Stimulated activated CD4-positive, alpha-beta T cell treated with anti-CD3 and anti-CD28 coated beads, Interleukin-1b, Interleukin-23, amount 100 ng/mL, for 4 hours (primary cell): ENCODE measurements at regions not wholly inside any gene's neighbourhood (a gene's known extent, or its start where the extent isn't known, plus 50 kb on each side); places are given as distances from the start of the nearest gene placed in this dataset.
"Not testable (repeated sequence)": the region's sequence is repeated elsewhere in the genome, so short reads cannot be mapped to it uniquely, and the experiment has no call there.

ENCODE experiments used
- DNase-seq, 2 donors: peaks; one replicate each; pipeline ENCODE4 v3.0.0-alpha.2; 2020; ENCODE audit warnings: low read depth in 2 of 2

DNA sequence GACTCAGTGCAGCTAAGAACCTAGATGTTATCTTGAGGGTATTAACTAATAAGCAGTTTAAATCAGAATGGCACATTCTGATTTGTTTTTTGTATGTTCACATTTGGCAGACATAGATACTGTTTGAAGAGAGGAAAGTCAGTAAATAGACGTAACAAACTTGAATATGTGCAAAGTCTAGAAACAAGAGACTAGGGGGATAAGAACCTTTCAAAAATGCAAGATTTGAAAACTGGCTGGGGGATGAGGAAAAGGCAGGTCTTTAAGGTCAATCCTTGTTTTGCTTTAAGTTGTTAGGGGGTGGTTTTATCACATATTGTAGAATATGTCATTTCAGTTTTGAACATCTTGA, 136.5 kb downstream of the ZNF92 start:
- DNase-seq = not testable (repeated sequence)

DNA sequence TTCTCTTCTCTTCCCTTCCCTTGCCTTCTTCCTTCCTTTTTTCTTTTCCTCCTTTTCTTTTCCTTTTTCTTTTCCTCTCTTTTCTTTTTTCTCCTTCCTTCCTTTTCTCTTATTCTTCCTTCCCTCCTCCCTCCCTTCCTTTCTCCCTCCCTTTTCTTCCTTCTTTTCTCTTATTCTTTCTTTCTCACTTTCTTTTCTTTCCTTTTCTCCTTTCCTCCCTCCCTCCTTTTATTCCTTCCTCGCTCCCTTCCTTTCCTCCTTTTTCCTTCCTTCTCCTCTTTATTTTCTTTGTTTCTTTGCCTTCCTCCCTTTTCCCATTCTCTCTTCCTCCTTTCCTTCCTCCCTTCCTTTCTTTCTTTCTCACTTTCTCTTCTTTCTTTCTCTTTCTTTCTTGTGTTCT, 146.1 kb downstream of the ZNF92 start:
- DNase-seq = not testable (repeated sequence)

DNA sequence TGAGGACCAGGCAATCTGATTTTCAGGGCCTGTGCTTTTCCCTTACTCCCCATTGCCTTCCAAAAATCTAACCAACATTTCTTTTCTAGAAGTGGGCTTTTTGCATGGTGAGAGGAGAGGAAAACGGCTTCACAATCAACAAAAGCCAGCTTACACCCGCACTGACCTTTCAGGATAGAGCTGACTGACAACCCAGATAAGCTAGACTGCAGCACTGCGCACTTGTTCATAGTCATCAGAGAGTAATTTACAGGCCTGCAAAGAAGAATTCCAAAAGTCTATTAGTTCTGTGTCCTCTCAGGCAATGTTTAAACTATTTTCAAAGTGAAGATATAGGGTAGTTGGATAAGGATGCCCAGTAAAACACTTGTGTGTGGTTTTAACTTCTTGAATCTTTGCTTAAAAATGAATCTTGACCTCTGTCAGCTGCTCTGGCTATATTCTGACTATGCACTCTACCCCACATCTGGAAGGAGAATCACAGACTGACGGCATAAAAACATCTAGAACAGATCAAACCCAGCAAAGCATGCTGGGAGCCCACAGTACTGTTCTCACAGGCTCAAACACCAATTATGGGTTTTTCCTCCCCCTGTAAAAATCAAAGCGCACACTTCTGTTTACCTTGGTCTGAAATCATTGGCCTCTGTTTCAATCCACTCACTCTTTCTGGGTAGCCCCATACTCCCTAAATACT, 172.0 kb downstream of the ZNF92 start:
- not testable (repeated sequence) for DNase-seq

DNA sequence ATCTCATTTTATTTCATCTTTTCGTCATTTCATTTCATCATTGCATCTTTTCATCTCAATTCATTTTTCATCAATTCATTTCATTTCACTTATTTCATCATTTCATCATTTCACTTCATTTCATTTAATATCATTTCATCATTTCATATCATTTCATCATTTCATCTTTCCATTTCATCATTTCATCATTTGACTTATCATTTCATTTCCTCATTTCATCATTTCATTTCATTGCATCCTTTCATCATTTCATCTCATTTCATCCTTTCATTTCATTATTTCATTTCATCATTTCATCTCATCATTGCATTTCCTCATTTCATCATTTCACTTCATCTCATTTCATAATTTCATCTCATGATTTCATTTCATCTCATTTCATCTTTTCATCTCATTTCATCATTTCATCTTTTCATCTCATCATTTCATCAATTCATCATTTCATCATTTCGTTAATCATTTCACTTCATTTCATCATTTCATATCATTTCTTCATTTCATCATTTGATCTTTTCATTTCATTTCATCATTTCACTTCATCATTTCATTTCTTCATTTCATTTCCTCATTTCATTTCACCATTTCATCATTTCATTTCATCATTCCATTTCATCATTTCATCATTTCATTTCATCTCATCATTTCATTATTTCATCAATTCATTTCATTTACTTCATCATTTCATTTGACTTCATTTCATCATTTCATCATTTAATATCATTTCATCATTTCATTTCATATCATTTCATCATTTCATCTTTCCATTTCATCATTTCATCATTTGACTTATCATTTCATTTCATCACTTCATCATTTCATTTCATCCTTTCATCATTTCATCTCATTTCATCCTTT, 176.2 kb downstream of the ZNF92 start:
- not testable (repeated sequence) for DNase-seq

DNA sequence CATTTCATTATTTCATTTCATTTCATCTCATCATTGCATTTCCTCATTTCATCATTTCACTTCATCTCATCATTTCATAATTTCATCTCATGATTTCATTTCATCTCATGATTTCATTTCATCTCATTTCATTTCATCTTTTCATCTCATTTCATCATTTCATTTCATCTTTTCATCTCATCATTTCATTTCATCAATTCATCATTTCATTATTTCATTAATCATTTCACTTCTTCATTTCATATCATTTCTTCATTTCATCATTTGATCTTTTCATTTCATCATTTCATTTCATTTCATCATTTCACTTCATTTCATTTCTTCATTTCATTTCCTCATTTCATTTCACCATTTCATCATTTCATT, 176.8 kb downstream of the ZNF92 start:
- DNase-seq = not testable (repeated sequence)

DNA sequence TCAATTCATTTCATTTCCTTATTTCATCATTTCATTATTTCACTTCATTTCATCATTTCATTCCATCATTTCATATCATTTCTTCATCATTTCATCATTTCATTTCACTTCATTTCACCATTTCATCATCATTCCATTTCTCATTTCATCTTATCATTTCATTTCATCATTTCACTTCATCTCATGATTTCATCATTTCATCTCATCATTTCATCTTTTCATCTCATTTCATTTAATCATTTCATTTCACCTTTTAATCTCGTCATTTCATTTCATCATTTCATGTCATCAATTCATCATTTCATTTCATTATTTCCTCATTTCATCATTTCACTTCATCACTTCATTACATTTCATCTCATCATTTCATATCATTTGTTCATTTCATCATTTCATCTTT, 177.4 kb downstream of the ZNF92 start:
- not testable (repeated sequence) for DNase-seq

DNA sequence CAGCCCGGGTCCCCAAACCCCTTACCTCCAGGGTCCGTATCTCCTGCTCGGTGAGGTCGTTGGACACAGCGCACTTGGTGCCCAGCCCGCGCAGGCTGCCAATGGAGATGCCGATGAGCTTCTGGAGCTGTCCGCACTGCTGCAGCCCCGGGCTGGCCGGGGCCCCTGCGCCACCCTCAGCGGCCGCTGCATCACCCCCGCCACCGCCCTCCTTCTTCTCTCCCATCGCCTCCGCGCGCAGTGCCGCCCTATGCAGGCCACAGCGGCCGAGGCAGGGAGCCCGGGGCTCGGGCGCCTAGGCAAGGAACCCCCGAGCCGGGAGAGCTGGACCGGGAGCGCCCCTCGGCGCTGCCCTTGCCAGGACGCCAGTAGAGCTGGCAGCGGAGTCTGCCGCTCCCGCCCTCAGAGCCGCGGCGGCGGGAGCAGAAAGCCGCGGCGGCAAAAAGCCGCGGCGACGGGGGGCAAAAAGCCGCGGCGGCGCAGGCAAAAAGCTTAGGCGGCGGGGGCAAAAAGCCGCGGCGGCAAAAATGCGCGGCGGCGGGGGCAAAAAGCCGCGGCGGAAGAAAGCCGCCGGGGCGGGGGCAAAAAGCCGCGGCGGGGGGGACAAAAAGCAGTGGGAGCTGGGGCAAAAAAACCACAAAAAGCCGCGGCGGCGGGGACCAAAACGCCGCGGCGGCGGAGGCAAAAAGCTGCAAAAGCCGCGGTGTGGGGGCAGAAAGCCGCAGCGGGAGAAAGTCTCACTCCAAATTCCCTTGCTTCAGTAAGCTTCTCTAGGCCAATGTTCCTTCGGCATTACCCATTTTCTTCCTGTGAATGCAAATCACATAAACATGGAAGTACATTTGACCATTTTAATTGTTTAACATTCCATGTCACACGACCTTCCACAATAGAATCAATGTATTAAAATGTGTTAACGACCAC, 181.2 kb downstream of the ZNF92 start:
- not testable (repeated sequence) for DNase-seq

DNA sequence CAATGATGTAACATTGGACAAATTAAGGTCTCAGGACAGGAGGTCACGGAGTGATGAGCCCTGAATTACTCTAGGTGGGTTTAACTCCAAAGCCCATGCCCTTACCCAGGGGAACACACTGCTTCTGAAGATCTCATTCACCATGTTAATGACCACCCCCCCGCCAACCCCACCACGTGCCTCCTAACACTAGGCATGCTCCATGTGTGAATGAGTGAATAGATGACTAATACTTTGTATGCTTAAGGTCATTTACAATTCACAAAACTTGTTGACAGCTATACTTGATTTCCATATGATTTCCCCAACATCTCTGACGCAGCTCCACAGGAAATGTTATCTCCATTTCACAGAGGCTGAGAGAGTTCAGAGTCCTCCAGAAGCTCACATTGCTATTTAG, 184.9 kb downstream of the ZNF92 start:
- not testable (repeated sequence) for DNase-seq

DNA sequence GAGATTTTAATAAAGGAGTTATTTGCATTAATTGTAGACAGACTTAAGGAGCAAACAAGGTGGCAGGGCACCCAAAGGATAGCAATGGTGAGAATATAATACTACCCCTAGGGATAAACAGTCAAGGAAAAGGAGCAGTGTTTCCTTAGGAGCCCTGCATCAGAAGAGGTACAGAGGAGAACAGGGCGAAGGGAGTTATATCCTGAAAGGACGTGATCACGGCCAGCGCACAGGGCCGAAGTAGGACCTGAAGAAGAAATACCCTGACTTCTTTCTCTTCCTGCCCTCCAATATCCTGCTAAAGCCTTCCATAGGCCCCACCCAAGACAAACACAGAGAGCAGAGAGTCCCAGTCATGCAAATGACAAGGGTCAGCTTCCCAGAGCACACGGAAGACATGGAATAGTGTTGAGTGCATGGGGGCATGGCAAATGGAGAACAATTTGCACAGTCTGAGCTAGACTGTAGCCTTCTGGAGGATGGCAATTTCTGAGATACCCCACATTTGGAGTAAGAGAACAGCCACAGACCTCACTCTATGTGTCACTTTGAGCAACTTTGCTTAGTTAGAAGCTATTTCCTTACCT, 188.2 kb downstream of the ZNF92 start:
- DNase-seq = not testable (repeated sequence)

DNA sequence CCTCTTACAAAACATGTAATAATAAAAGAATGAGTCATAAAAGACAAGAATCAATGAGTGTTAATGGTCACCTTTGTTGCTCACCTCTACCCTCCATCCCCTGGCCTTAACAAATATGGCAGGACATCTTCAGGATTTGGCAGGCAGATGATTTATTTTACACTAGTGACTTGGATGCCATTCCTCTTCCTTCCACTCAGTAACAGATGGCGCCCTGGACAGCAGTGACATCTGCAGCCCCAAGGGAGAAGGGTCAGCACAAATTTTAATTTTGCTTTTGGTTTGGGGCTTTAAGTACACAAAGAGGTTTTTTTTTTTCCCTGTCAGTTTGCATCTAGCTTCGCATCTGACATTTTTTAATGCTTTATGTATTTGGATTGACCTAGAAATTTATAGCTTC, 188.9 kb downstream of the ZNF92 start:
- DNase-seq = not testable (repeated sequence)

DNA sequence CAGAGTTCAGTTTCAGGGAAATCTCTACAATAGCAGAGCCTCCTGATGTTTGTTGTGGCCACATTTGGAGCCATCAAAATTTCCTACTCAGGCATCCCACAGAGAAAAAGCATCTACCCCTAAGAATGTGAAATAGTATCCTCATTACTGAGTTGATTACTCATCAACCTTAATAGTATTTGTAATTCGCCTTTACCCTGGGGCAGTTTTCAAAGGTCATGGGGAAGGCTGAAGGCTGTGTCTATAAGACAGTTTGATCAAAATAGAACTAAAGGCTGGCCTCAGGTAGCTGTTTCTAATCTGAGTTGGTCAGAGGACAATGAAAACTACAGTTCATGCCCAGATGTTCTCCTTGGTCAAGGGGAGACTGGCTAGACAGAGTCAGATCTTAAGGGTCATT, 189.7 kb downstream of the ZNF92 start:
- not testable (repeated sequence) for DNase-seq

DNA sequence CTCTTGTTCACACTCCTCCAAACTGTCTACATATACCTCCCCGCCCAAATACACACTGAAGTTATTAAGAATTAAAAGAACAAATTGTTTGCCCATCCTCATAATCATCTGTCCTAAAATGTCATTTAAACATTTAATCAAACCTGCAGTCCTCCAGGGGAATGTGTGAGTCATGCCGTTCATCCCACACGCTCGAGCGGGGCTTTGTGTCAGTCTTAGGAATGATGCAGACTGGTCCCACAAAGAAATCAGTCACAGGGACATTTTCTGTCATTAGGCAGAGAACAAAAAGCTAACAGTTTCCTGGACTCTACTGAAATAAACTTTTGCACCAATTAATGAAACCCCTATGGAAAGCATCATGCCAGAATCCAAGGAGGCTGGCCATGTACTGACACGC, 194.6 kb downstream of the ZNF92 start:
- not testable (repeated sequence) for DNase-seq

DNA sequence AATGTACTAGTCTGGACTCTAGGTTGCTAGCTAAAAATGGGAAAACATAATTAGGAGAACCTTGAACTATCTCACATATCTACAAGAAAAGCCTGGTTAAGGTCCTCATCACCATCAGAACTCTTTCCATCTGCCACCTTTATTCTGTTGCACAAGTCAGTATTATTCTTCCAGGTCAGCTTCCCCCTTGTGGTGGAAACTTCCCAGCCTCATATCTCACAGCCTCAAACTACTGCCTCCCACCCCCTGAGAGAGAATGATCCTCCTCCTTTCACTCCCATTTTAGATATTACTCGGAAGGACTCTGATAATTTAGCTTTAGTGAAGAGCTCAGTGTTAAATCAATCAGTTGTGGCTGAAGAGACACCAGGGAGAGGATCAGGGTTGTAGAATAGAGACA, 197.3 kb downstream of the ZNF92 start:
- not testable (repeated sequence) for DNase-seq

DNA sequence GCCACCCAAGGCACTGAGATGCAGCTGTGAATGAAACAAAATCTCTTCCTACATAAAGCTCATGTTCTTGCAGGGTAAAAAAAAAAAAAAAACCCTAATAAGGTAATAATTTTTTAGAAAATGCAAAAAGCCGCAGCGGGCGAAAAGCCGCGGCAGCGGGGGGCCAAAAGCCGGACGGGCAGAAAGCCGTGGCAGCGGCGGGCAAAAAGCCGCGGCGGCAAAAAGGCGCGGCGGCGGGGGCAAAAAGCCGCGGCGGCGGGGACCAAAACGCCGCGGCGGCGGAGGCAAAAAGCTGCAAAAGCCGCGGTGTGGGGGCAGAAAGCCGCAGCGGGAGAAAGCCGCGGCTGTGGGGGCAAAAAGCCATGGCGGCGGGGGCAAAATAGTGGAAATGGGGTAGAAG, 198.9 kb downstream of the ZNF92 start:
- not testable (repeated sequence) for DNase-seq

DNA sequence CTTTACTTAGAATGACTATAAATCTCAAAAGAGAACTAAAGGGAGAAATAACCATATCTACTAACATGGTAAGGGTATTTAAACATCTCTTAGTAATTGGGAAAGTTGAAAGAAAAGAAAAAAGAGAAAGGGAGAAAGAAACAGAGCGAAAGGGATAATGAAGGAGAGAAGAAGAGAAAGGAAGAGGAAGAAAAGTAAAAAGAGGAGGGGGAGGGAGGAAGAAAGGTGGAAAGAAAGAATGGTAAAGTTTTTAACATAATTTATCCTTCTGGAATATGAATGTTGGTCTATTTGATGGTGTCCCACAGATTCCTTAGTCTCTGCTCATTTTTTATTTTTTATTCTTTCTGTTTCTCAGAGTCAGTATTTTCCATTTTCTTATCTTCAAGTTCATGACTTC, 202.7 kb downstream of the ZNF92 start:
- not testable (repeated sequence) for DNase-seq

DNA sequence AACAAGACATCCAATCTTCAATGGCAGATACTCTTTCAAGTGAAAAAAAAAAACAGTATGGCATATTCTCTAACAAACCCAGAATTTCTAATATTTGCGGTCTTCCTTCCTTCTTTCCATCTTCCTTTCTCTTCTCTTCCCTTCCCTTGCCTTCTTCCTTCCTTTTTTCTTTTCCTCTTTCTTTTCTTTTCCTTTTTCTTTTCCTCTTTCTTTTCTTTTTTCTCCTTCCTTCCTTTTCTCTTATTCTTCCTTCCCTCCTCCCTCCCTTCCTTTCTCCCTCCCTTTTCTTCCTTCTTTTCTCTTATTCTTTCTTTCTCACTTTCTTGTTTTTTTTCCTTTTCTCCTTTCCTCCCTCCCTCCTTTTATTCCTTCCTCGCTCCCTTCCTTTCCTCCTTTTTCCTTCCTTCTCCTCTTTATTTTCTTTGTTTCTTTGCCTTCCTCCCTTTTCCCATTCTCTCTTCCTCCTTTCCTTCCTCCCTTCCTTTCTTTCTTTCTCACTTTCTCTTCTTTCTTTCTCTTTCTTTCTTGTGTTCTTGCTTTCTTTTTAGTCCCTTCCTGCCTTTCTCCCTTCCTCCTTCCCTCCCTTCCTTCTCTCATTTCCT, 209.0 kb downstream of the ZNF92 start:
- not testable (repeated sequence) for DNase-seq

DNA sequence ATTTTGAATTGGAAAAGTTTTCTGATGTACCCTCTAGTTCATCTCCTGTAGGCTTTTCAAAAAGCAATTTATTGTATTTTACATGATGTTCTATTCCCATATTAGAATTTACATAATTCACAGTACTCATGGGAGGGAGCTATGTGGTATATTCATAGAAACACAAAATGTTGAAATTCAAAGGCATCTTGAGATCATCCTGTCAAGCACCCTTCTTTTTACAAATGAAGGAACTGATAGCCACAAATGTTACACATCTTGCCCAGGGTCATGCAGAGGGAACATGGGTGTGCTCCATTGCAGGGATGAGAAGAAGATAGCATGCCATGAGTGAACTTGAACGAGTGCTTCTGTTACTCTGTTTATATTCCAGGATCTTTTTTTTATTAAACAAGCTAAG, 228.8 kb downstream of the ZNF92 start:
- not testable (repeated sequence) for DNase-seq

DNA sequence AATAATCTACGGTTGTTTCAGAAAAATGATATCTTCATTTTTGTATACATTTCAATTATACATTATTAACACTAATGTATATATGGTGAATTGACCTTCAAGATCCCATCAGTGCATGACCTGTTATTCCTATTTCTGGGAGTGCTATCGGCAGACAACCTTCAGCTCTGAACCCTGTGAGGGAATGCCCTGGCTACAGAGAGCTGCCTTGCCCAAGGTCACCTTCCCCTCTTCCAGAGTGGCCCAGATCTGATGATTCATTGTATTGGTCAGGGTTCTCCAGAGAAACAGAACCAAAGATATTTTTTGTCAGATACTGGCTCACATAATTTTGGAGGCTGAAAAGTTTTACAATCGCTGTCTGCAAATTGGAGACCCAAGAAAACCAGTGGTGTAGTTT, 235.5 kb downstream of the ZNF92 start:
- DNase-seq = no peak

DNA sequence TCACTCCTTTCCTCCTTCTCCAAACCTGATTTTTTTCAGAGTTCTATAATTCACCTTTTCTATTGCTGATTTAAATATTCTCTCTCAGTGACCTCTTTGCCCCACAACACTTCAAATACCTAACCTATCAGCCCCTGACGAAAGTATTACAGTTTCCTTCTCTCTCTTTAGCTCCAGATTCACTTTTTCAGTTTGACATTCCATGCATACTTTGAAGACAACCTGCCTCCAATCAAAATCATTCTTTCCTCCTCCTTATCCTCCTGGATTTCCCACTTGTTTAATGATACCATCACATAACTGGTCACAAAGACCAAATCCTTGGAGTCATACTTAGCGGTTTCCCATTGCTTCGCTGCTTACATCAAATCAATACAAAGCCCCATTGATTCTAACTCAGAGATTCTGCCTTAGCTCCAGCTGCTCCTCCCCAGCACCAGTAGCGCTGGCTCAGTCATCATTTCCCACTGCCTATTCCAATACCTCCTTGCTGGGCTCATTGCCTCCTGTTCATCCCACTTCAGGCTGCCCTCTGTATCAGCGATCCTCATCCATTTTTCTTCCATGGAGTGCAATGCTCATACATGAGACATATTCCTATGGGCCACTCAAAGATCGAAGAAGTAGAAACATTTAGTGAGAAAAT, 240.1 kb downstream of the ZNF92 start:
- not testable (repeated sequence) for DNase-seq

DNA sequence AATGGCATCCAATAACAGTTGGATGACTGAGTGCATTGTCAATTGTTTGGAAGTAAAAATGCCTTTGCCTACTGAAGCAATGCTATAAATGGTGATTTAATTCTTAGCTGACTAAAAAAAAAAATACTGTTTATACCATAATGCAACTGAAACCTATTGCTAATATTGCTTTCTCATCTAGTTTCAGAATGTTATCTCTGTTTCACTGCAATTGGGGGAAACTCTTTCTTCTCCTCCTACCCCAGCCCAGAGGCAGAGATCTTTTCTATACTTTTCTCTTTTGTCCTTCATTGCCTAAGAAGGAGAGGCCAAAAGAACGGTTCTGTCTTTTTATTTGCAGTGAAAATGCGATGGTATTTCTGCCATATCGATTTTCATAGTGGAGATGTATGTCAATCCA, 242.5 kb downstream of the ZNF92 start:
- DNase-seq = not testable (repeated sequence)

DNA sequence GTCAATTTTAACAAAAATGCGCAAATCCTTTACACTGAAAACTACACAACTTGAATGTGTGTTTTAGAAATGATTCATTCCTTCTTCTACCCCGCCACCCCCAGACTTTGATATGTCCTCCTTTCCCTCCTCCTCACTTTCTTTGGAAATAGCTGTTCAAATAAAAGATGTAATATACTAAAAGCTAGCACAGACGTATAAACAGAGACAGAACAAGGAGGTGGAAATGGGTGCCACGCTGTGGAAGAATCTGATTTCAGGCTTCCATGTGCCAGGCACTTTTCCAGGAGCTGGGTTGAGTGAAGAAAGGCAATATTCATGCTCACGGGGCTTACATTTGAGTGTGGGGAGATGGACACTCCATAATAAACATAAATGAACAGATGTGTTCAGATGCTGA, 246.6 kb downstream of the ZNF92 start:
- DNase-seq = not testable (repeated sequence)
